Naive B cell (primary cell): ENCODE measurements at regions not wholly inside any gene's neighbourhood (a gene's known extent, or its start where the extent isn't known, plus 50 kb on each side); places are given as distances from the start of the nearest gene placed in this dataset.

ENCODE experiments used
- ATAC-seq, 2 donors: fragments of 150-1000 bp; cut with Tn5 transposase; 2 replicates each; pipeline ENCODE4 v1.10.0; 2021; ENCODE audit warnings: low read depth in 2 of 2, mild to moderate bottlenecking in 2 of 2, moderate library complexity in 2 of 2
- DNase-seq: peaks from one replicate; pipeline ENCODE4 v3.0.0; 2022
- H3K27ac Mint-ChIP-seq, 6 donors: one replicate each; pipeline ENCODE4 v1.8.0; 2020 to 2022; ENCODE audit warnings: mild to moderate bottlenecking in 6 of 6, mixed read lengths in 6 of 6, moderate library complexity in 5 of 6, inconsistent platforms in 2 of 6
- H3K27me3 Mint-ChIP-seq, 3 donors: one replicate each; pipeline ENCODE4 v1.8.0; 2021 to 2022; ENCODE audit warnings: mixed read lengths in 3 of 3, mild to moderate bottlenecking in 1 of 3
- H3K36me3 Mint-ChIP-seq, 2 donors: one replicate each; pipeline ENCODE4 v1.8.0; 2020 to 2022; ENCODE audit warnings: mixed read lengths in 2 of 2, inconsistent platforms in 1 of 2, mild to moderate bottlenecking in 1 of 2
- H3K4me1 Mint-ChIP-seq, 3 donors: one replicate each; pipeline ENCODE4 v1.8.0; 2020 to 2022; ENCODE audit warnings: mixed read lengths in 3 of 3, inconsistent platforms in 1 of 3, mild to moderate bottlenecking in 1 of 3, moderate library complexity in 1 of 3
- H3K4me3 Mint-ChIP-seq, 8 donors: one replicate each; pipeline ENCODE4 v1.8.0; 2020 to 2022; ENCODE audit warnings: mild to moderate bottlenecking in 8 of 8, mixed read lengths in 8 of 8, moderate library complexity in 8 of 8, inconsistent platforms in 2 of 8
- H3K9me3 Mint-ChIP-seq, 7 donors: one replicate each; pipeline ENCODE4 v1.8.0; 2020 to 2022; ENCODE audit warnings: mixed read lengths in 7 of 7, mild to moderate bottlenecking in 5 of 7, inconsistent platforms in 2 of 7, moderate library complexity in 1 of 7

DNA sequence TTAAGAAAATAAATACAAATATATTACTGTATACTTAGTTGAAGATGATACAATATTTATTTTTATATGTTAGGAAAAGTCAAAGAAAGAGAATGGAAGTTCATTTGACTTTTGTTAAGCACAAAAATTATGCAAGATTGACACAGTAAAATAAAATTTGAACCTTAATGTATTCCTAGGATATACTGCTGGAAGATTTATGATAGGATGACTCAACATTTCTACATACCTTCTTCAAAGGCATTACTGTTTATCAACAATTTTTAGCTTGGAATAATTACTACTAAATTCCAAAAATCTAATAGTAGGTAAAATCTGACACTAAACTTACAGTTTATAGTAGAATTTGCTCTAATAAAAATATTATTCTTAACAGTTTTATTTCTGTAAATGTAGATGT is 257.3 kb upstream of the ADAMTS5 start:
- no peak overlapping the region for H3K4me3 Mint-ChIP-seq
- H3K36me3 Mint-ChIP-seq = no peaks in the 10 kb centered on the region
- H3K27me3 Mint-ChIP-seq = no peaks in the 10 kb centered on the region
- peaks cover 0 to 5% (median 2%) of the 10 kb centered on the region in 7 donors for H3K9me3 Mint-ChIP-seq
- H3K4me1 Mint-ChIP-seq = no peaks in the 10 kb centered on the region
- ATAC-seq = no peak
- no peak for DNase-seq
- H3K27ac Mint-ChIP-seq = no peak overlapping the region

DNA sequence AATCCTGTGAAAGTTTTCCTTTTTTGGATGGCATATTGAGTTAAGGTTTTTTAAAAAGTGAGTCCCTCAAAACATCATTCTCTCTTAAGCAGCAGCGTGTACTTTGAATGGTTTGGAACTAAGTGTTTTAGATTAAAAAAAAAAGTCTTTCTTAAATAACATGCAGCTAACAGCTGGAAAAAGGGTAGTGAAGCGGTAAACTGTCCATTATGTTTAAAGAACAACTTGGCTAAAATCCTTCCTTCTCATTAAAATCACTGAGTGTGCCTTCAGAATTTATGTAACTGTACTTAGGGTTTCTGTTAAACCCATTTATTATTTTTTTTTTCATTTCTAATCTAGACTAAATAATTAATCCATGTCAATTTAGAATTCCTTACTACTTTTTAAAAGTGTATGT is 254.2 kb upstream of the ADAMTS5 start:
- no peaks in the 10 kb centered on the region for H3K4me1 Mint-ChIP-seq
- H3K27me3 Mint-ChIP-seq = no peaks in the 10 kb centered on the region
- ATAC-seq (no peak), DNase-seq (no peak)
- H3K36me3 Mint-ChIP-seq = no peaks in the 10 kb centered on the region
- no peak overlapping the region for H3K4me3 Mint-ChIP-seq
- peaks cover 0 to 7% (median 2%) of the 10 kb centered on the region in 7 donors for H3K9me3 Mint-ChIP-seq
- H3K27ac Mint-ChIP-seq = no peak overlapping the region

DNA sequence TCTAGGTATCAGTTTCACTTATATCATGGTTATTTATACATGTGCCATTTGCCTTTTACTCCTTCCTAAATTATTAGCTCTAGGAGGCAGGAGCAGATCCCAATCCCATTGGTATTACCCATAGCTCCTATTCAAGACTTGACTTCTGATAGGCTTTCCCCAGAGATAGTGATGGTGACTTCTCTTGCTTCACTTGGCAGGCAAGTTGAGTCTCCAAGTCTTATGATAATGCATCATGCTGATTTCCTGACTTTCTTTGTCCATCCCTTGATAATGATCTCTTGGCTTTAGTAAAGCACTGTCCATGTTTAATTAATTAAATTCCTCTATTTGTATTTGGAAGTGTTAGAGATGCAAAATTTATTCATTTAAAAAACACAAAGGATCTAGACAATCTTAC is 253.5 kb upstream of the ADAMTS5 start:
- H3K4me3 Mint-ChIP-seq = no peak overlapping the region

DNA sequence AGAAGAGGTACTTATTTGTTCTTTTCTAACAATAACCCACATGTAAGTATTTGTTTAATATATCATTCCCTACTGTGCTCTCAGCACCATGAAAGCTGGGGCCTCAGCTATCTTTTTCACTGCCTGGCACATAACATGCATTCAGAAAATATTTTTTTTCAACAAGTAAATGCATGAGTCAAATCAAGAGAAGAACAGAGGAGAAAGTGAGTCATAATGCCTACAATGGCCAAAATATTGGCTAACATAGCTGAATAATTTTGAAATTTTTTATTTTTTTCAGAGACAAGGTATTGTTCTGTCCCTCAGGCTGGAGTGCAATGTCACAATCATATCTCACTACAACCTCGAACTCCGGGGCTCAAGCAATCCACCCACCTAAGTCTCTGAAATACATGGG is 252.2 kb upstream of the ADAMTS5 start:
- no peak overlapping the region for H3K4me3 Mint-ChIP-seq
- H3K27ac Mint-ChIP-seq = no peak overlapping the region
- no peaks in the 10 kb centered on the region for H3K36me3 Mint-ChIP-seq
- no peak for DNase-seq
- H3K27me3 Mint-ChIP-seq = no peaks in the 10 kb centered on the region
- H3K4me1 Mint-ChIP-seq = no peaks in the 10 kb centered on the region
- no peak for ATAC-seq
- peaks cover 0 to 6% (median 2%) of the 10 kb centered on the region in 7 donors for H3K9me3 Mint-ChIP-seq

More for the DNA sequence above, 253.5 kb upstream of the ADAMTS5 start:
- H3K4me1 Mint-ChIP-seq = no peaks in the 10 kb centered on the region
- no peak for DNase-seq
- ATAC-seq = no peak
- no peak overlapping the region for H3K27ac Mint-ChIP-seq
- H3K9me3 Mint-ChIP-seq = peaks cover 0 to 6% (median 2%) of the 10 kb centered on the region in 7 donors
- no peaks in the 10 kb centered on the region for H3K36me3 Mint-ChIP-seq
- no peaks in the 10 kb centered on the region for H3K27me3 Mint-ChIP-seq

- Mint-ChIP-seq H3K27ac (no peak overlapping the region), H3K9me3 (peaks cover 0 to 10% (median 4%) of the 10 kb centered on the region in 7 donors), H3K4me1 (no peaks in the 10 kb centered on the region), H3K4me3 (no peak overlapping the region), H3K36me3 (no peaks in the 10 kb centered on the region), H3K27me3 (no peaks in the 10 kb centered on the region)
- DNase-seq (no peak), ATAC-seq (no peak)
Observed at GRCh38 chr21:27213303-27213702, 246.4 kb upstream of the ADAMTS5 start.

- Mint-ChIP-seq H3K9me3 (peaks cover 0 to 6% (median 5%) of the 10 kb centered on the region in 7 donors), H3K27ac (no peak overlapping the region), H3K4me1 (no peaks in the 10 kb centered on the region), H3K27me3 (no peaks in the 10 kb centered on the region), H3K36me3 (no peaks in the 10 kb centered on the region), H3K4me3 (no peak overlapping the region)
- no peak for DNase-seq
- ATAC-seq = no peak
Observed at GRCh38 chr21:27212441-27212840, 245.6 kb upstream of the ADAMTS5 start.

DNA sequence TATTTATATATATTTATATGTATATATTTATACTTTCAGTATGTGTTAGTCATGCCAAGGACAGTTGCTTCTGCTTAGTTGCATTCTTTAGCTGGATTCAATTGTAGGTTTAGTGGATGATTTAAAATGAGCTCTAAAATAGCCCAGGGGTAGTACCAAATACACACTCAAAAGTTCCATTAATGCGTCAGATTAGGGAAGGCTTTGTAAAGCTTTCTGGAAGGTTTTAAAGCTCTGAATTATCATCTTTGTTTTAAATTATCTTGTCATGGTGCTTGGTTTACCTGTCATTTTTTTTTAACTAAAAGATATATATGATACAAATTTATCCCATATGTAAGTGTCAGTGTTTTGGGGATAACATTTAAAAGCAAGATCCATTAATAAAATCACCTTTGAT is 242.7 kb upstream of the ADAMTS5 start:
- ATAC-seq = no peak
- Mint-ChIP-seq H3K4me3 (no peak overlapping the region), H3K9me3 (peaks cover 0 to 8% (median 5%) of the 10 kb centered on the region in 7 donors), H3K36me3 (no peaks in the 10 kb centered on the region), H3K27ac (no peak overlapping the region), H3K4me1 (no peaks in the 10 kb centered on the region), H3K27me3 (no peaks in the 10 kb centered on the region)
- no peak for DNase-seq

DNA sequence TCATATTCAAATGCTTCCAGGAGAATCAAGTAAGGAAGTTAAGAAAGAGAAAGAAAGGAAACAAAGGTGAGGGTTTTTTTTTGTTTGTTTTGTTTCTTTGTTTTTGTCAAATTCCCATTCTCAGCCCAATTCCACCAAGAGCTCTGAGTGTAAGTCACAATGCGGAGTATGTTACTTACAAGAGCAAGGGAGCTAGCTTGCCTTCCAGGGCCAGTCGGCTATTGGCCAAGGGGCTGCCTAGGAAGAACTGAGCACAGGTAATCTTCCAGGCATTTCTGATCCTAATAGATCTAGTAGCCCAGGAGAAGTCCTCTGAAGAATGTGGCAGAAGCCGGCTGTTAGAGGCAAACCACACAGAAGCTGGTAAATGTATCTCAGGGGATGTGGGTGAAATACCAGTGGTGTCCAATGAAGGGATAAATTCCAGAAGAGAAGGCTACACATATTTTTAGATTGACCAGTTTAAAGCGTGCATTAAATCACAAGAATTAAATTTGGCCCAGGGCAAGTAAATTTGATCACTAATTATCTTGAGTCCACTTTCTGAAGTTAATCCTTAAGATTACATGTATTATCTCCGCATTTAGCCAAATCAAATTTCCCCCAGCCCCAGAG is 239.6 kb upstream of the ADAMTS5 start:
- no peak for DNase-seq
- Mint-ChIP-seq H3K27ac (no peak overlapping the region), H3K4me3 (no peak overlapping the region), H3K27me3 (no peaks in the 10 kb centered on the region), H3K4me1 (no peaks in the 10 kb centered on the region), H3K9me3 (peaks cover 0 to 8% (median 5%) of the 10 kb centered on the region in 7 donors), H3K36me3 (no peaks in the 10 kb centered on the region)
- no peak for ATAC-seq

GRCh38 chr21:27202301-27202700 is 235.4 kb upstream of the ADAMTS5 start:
- Mint-ChIP-seq H3K4me1 (no peaks in the 10 kb centered on the region), H3K27ac (no peak overlapping the region), H3K4me3 (no peak overlapping the region), H3K27me3 (no peaks in the 10 kb centered on the region), H3K36me3 (no peaks in the 10 kb centered on the region), H3K9me3 (peaks cover 0 to 22% (median 7%) of the 10 kb centered on the region in 7 donors)
- ATAC-seq (no peak), DNase-seq (no peak)

- Mint-ChIP-seq H3K4me3 (no peak overlapping the region), H3K27me3 (no peaks in the 10 kb centered on the region), H3K27ac (no peak overlapping the region), H3K36me3 (no peaks in the 10 kb centered on the region), H3K9me3 (peaks cover 0 to 22% (median 5%) of the 10 kb centered on the region in 7 donors), H3K4me1 (no peaks in the 10 kb centered on the region)
- DNase-seq (no peak), ATAC-seq (no peak)
Observed at GRCh38 chr21:27201197-27201596, 234.3 kb upstream of the ADAMTS5 start.

GRCh38 chr21:27196651-27197050 is 229.8 kb upstream of the ADAMTS5 start:
- Mint-ChIP-seq H3K4me3 (no peak overlapping the region), H3K36me3 (no peaks in the 10 kb centered on the region), H3K4me1 (no peaks in the 10 kb centered on the region), H3K27me3 (no peaks in the 10 kb centered on the region), H3K9me3 (peaks cover 4 to 29% (median 5%) of the 10 kb centered on the region in 7 donors), H3K27ac (no peak overlapping the region)
- ATAC-seq (no peak), DNase-seq (no peak)

DNA sequence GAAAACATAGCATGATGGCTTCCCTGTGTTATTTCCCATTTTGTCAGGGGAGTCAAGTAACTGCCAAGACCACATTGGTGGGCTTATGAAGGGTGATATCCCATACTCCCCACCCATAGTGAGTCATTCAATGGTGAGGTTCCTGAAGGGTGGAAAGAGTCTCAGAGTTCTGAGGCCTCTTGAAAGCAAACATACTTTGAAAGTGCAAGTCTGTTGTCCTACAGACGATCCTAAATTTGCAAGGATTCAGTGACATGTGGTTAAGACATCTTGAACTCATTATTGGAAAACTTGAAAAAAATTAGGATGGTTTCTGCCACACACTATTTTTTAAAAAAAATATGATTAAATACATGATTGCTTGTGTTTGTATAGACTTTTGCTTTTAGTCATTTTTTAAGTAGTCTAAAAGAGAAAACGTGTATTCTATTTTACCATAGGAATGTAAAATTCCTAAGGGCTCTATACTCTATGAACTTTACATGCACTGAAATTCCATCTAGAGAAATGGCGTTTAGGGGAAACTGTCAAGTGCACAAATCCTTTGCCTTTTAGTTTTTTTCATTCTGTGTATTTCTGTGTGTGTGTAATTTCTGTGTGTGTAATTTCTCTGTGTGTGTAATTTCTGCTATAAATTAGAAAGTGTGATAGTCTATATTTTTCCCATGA is 225.5 kb upstream of the ADAMTS5 start:
- Mint-ChIP-seq H3K36me3 (no peaks in the 10 kb centered on the region), H3K4me1 (no peaks in the 10 kb centered on the region), H3K9me3 (peaks cover 0 to 8% (median 2%) of the 10 kb centered on the region in 7 donors), H3K27me3 (no peaks in the 10 kb centered on the region), H3K27ac (no peak overlapping the region), H3K4me3 (no peak overlapping the region)
- ATAC-seq = no peak
- DNase-seq = no peak

DNA sequence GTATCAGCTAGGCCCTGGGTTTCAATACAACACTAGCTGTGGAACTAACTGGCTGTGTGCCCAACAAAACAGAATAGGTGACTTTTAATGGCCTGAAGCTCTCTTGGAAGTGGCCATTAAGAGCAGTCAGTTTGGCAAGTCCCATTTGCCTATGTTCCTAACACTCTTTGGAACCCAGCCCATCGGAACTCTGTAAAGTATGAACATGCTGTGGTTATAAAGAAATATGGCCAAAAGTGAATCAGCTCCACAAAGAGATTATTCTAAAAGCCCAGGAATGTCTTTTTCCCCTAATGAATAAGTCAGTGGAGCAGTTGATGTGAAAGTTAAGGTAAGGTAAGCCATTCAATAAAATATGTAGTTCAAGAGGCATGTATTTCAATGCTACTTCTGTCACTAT is 223.7 kb upstream of the ADAMTS5 start:
- Mint-ChIP-seq H3K4me1 (no peaks in the 10 kb centered on the region), H3K27me3 (no peaks in the 10 kb centered on the region), H3K36me3 (no peaks in the 10 kb centered on the region), H3K9me3 (peaks cover 0 to 8% (median 2%) of the 10 kb centered on the region in 7 donors), H3K4me3 (no peak overlapping the region), H3K27ac (no peak overlapping the region)
- DNase-seq (no peak), ATAC-seq (no peak)

DNA sequence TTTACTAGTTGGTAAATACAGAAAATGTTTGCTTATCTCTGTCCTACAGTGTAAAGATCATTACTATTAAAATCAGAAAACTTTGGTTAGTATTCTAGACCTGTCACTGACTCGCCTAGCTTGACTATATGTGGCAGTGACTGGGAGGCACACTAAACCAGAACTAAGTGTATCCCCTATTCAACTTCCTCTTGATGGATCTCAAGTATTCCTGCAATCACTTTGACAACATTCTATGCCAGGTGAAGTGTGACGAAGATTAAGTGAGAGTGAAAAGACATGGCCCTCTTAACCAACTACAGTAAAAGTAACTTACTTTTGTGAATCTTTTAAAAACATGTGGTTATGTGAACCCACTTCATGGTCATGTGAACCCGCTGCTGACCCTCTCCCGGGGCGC is 223.0 kb upstream of the ADAMTS5 start:
- Mint-ChIP-seq H3K27ac (no peak overlapping the region), H3K36me3 (no peaks in the 10 kb centered on the region), H3K4me3 (no peak overlapping the region)

More for the DNA sequence above, 223.0 kb upstream of the ADAMTS5 start:
- Mint-ChIP-seq H3K4me1 (no peaks in the 10 kb centered on the region), H3K9me3 (peaks cover 0 to 8% (median 2%) of the 10 kb centered on the region in 7 donors), H3K27me3 (no peaks in the 10 kb centered on the region)
- no peak for DNase-seq
- ATAC-seq = no peak
